Anterior cingulate cortex (tissue), 58 donors: ENCODE measurements at regions not wholly inside any gene's neighbourhood (a gene's known extent, or its start where the extent isn't known, plus 50 kb on each side); places are given as distances from the start of the nearest gene placed in this dataset.
A peak's percentile ranks its signal among the peaks of the same experiment; 100 is the strongest.
"Not testable (repeated sequence)": the region's sequence is repeated elsewhere in the genome, so short reads cannot be mapped to it uniquely, and the experiment has no call there.

Experiments used
- DNase-seq, 58 donors: peaks; one replicate each; lab custom pipeline; 2025; lab: John Stamatoyannopoulos, UW

GRCh38 chr3:11739706-11740105, 96.0 kb upstream of the VGLL4 start:
- DNase-seq, result peak in 17 of 58 donors; percentile 1 to 50 (median 11)

GRCh38 chr3:11739123-11739522, 95.4 kb upstream of the VGLL4 start:
- DNase-seq, result no peak

GRCh38 chr3:11737742-11738141, 94.0 kb upstream of the VGLL4 start:
- DNase-seq, result no peak

GRCh38 chr3:11736136-11736833, 92.6 kb upstream of the VGLL4 start:
- DNase-seq, result no peak

GRCh38 chr3:11735638-11736037, 91.9 kb upstream of the VGLL4 start:
- no peak for DNase-seq

GRCh38 chr3:11735111-11735510, 91.4 kb upstream of the VGLL4 start:
- not testable (repeated sequence) for DNase-seq

GRCh38 chr3:11733914-11734313, 90.2 kb upstream of the VGLL4 start:
- no peak for DNase-seq

- DNase-seq, result no peak
Observed at GRCh38 chr3:11727207-11727606, 83.5 kb upstream of the VGLL4 start.

- DNase-seq, result no peak
Observed at GRCh38 chr3:11726146-11726545, 82.4 kb upstream of the VGLL4 start.

GRCh38 chr3:11725340-11725641, 81.6 kb upstream of the VGLL4 start:
- not testable (repeated sequence) for DNase-seq

- DNase-seq, result no peak
Observed at GRCh38 chr3:11724615-11725339, 81.1 kb upstream of the VGLL4 start.

- DNase-seq, result no peak
Observed at GRCh38 chr3:11721479-11721878, 77.8 kb upstream of the VGLL4 start.

- DNase-seq, result no peak
Observed at GRCh38 chr3:11720917-11721411, 77.2 kb upstream of the VGLL4 start.

- DNase-seq, result peak in 48 of 58 donors; percentile 12 to 74 (median 30)
Observed at GRCh38 chr3:11720304-11720898, 76.7 kb upstream of the VGLL4 start.

GRCh38 chr3:11719406-11720303, 75.9 kb upstream of the VGLL4 start:
- peak in 55 of 58 donors; percentile 14 to 85 (median 55) for DNase-seq

GRCh38 chr3:11718637-11719405, 75.1 kb upstream of the VGLL4 start:
- DNase-seq, result peak in 29 of 58 donors; percentile 4 to 63 (median 43)

- no peak for DNase-seq
Observed at GRCh38 chr3:11717768-11718636, 74.3 kb upstream of the VGLL4 start.

- DNase-seq, result no peak
Observed at GRCh38 chr3:11717301-11717700, 73.6 kb upstream of the VGLL4 start.
